ENCODE measurements at regions not wholly inside any gene's neighbourhood (a gene's known extent, or its start where the extent isn't known, plus 50 kb on each side); places are given as distances from the start of the nearest gene placed in this dataset.

- no peak for TF ChIP-seq CTCF (IDR thresholded peaks at IDR 0.05)
Observed at GRCh38 chr16:51629576-51629975, 478.5 kb upstream of the SALL1 start.

GRCh38 chr16:51624080-51624775 lies 473.2 kb upstream of the SALL1 start:
- TF ChIP-seq CTCF (IDR thresholded peaks at IDR 0.05): no peak

- no peak for TF ChIP-seq CTCF (IDR thresholded peaks at IDR 0.05)
Observed at GRCh38 chr16:51621610-51622009, 470.5 kb upstream of the SALL1 start.

GRCh38 chr16:51615141-51615540 lies 464.1 kb upstream of the SALL1 start:
- no peak for TF ChIP-seq CTCF (IDR thresholded peaks at IDR 0.05)

GRCh38 chr16:51607201-51607651 lies 456.2 kb upstream of the SALL1 start:
- TF ChIP-seq CTCF (IDR thresholded peaks at IDR 0.05): no peak

GRCh38 chr16:51596247-51596646 lies 445.2 kb upstream of the SALL1 start:
- no peak for TF ChIP-seq CTCF (IDR thresholded peaks at IDR 0.05)

GRCh38 chr16:51592535-51593300 lies 441.6 kb upstream of the SALL1 start:
- TF ChIP-seq CTCF (IDR thresholded peaks at IDR 0.05): no peak

Measured in LNCAP (cell line).